BE2C (cell line): ENCODE measurements at regions not wholly inside any gene's neighbourhood (a gene's known extent, or its start where the extent isn't known, plus 50 kb on each side); places are given as distances from the start of the nearest gene placed in this dataset.

Experiments
- DNase-seq: peaks from one replicate; pipeline ENCODE4 v3.0.0-alpha.2; 2020
- H3K27me3 ChIP-seq: fragments of 250-450 bp; sonication (Bioruptor Pico); 2 replicates; pipeline ENCODE4 v1.5.1; 2020; ENCODE audit warnings: mild to moderate bottlenecking
- H3K36me3 ChIP-seq: fragments of 250-450 bp; sonication (Bioruptor Pico); 2 replicates; pipeline ENCODE4 v1.5.1; 2020; ENCODE audit warnings: mild to moderate bottlenecking
- H3K4me1 ChIP-seq: fragments of 250-450 bp; sonication (Bioruptor Pico); 2 replicates; pipeline ENCODE4 v1.5.1; 2020
- H3K4me3 ChIP-seq: 2 replicates; pipeline ENCODE4 v1.5.1; 2011; ENCODE audit warnings: low read depth, low read length
- H3K9me3 ChIP-seq: fragments of 250-450 bp; sonication (Bioruptor Pico); 2 replicates; pipeline ENCODE4 v1.5.1; 2020
- TF ChIP-seq, protein P1 (sequence below): IDR thresholded peaks from 2 replicates; pipeline ENCODE4 v1.5.1; 2012; ENCODE audit warnings: mild to moderate bottlenecking, low read depth, low read length

DNA sequence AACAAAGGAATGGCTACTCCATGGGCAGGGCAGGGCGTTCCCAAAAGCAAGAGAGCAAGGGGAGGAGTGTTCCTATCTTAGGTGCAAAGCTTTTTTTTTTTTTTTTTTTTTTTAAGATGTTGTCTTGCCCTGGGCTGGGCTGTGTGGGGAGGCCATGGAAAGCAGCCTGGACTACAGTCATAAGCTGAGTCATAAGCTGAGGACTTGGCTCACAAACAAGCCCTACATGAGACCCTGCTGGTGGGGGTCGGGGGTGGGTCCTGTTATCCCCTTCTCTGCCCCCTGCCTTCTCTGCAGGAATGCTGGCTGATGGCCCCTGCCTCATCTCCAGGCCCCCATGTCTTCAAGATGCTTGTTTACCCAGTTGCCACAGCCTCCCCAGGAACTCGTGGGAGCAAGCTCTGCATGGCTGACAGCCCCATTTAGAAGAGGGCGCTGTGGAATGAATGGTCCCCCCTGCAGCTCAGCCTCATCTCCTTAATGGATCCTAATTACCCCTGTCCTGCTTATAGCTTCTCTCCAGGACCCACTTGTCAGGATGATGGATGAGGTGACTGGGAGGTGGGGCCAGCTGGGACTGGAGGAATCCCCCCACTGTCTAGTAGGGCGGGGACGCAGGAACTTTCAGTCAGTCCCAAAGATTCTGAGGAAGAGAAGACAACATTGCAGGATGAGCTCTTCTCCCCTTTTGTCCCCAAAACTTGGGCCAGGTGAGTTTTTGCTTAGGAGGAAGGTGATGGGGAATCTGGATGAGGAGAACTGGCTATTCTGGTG, 340.8 kb upstream of the PODXL start:
- DNase-seq: no peak
- Histone ChIP-seq H3K36me3 (no peaks in the 10 kb centered on the region), H3K4me1 (peaks cover 8% of the 10 kb centered on the region; the same call in 1 of the 2 replicates), H3K4me3 (no peak overlapping the region), H3K27me3 (no peaks in the 10 kb centered on the region), H3K9me3 (no peaks in the 10 kb centered on the region)
- TF ChIP-seq, protein P1, sequence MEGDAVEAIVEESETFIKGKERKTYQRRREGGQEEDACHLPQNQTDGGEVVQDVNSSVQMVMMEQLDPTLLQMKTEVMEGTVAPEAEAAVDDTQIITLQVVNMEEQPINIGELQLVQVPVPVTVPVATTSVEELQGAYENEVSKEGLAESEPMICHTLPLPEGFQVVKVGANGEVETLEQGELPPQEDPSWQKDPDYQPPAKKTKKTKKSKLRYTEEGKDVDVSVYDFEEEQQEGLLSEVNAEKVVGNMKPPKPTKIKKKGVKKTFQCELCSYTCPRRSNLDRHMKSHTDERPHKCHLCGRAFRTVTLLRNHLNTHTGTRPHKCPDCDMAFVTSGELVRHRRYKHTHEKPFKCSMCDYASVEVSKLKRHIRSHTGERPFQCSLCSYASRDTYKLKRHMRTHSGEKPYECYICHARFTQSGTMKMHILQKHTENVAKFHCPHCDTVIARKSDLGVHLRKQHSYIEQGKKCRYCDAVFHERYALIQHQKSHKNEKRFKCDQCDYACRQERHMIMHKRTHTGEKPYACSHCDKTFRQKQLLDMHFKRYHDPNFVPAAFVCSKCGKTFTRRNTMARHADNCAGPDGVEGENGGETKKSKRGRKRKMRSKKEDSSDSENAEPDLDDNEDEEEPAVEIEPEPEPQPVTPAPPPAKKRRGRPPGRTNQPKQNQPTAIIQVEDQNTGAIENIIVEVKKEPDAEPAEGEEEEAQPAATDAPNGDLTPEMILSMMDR: no peak

DNA sequence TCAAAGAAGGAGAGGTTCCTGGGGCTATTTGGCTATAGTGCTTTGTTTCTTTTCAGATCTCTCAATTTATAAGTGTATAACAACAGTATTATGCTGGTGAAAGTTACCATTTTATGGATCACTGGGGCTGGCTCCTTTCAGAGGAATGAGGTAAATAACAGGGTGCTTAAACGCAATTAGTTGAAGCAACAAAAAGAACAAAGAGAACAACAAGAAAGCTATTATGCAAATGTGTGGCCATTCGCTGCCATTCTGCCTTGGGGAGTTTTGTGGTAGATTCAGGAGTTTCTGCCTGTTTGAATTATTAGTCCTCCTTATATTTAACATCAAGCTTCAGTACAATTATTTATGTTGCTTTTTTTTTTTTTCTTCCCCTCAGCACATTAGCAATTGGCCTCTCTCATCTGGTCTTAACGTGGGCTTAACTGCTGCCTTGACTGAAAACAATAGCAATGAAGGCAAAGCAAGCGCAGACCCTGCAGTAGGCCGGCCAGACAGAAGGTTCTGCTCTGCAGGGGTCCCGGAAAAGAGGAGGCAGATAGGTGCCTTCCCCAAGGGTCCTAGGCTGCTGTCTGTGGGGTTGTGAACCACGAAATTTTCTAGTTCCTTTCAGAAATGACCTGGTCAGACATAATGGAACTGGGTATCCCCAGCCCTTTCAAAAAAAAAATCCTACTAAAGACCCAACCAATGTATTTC, 339.9 kb upstream of the PODXL start:
- no peaks in the 10 kb centered on the region for H3K27me3 ChIP-seq
- no peak overlapping the region for H3K4me3 ChIP-seq
- no peak for DNase-seq
- H3K9me3 ChIP-seq: no peaks in the 10 kb centered on the region
- peaks cover 8% of the 10 kb centered on the region; the same call in 1 of the 2 replicates for H3K4me1 ChIP-seq
- H3K36me3 ChIP-seq: no peaks in the 10 kb centered on the region
- TF ChIP-seq, protein P1: no peak

DNA sequence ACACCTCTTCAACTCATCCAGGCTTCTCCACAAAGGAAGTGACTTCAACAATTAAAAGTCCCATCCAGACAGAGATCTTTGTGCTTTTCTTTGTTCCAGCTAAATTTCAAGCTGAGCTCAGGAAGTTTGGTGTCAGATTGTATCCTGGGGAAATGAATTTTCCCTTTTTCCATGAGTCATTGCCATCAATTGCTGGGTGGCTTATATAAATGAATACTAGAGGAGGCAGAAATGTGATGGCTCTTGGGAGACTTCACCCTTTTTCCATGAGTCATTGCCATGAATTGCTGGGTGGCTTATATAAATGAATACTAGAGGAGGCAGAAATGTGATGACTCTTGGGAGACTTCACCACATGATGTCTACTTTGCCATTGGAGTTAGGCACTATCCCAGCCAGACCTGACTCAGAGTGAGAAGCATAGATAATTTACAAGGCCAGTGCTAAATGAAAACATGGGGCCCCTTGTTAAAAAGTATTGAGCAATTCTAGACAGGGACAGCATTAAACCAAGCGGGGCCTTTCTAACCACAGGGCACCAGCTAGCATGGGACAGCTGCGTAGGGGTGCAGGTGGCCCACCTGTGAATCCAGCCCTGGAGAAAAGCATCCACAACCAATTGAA, 339.2 kb upstream of the PODXL start:
- no peak for DNase-seq
- Histone ChIP-seq H3K27me3 (no peaks in the 10 kb centered on the region), H3K4me3 (no peak overlapping the region), H3K36me3 (no peaks in the 10 kb centered on the region), H3K9me3 (no peaks in the 10 kb centered on the region), H3K4me1 (peaks cover 8% of the 10 kb centered on the region; the same call in 1 of the 2 replicates)
- TF ChIP-seq, protein P1: no peak

DNA sequence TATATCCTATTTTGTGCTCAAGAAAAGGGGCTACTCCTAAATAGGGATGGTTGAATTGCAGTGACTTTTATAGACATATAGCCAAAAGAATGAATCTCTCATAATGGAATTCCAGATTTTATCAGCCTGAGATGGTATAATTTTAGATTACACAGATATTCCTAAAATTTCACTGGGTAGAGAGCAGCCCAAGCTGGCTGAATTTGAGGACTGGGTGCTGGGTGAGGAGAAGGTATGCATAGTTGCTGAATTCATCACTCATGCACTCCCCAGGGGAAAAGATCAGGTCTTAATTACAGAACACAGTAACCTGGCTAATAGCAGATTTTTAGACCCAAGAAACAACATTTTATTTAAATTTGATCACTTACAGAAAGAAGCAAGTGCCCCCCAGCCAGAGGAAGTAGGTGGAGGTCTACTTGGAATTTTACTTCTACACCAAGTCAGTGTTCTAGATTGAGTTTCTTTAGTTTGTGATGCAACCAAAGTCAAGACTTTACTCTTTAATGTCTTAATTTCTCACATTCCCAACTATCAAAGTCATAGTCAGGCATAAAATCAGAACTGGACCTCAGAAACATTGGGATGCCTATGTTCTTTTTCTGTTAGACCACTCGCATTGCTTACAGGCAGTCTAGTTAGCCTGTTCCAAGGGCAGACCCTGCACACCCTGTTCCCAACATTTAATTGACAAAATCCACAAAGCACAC, 337.4 kb upstream of the PODXL start:
- Histone ChIP-seq H3K27me3 (no peaks in the 10 kb centered on the region), H3K36me3 (no peaks in the 10 kb centered on the region), H3K4me1 (peaks cover 8% of the 10 kb centered on the region; the same call in 1 of the 2 replicates), H3K4me3 (no peak overlapping the region), H3K9me3 (no peaks in the 10 kb centered on the region)
- TF ChIP-seq, protein P1: no peak
- DNase-seq: no peak

DNA sequence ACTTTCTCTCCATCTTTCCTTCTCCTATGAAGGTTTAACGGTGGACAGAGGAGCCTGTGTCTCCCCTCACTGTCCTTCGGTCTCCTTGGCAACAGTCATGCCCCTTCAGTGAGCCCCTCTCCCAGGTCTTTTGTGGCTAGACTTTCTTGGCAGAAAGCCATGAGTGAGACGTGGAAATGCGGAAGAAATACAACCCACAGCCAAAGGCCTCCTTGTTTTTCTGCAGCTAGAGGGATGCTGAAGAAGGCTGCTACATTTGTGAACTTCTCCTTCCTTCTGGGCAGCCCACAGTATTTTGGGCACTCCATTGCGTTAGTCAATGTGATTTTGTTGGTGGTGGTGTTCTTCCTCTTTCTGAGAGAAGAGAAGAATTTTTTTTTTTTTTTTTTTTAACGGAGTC, 333.7 kb upstream of the PODXL start:
- TF ChIP-seq, protein P1: no peak
- Histone ChIP-seq H3K9me3 (peaks cover 3% of the 10 kb centered on the region; the same call in 1 of the 2 replicates), H3K4me1 (no peaks in the 10 kb centered on the region; the same call in 1 of the 2 replicates), H3K4me3 (no peak overlapping the region), H3K36me3 (no peaks in the 10 kb centered on the region), H3K27me3 (peaks cover 4% of the 10 kb centered on the region; the same call in 1 of the 2 replicates)
- DNase-seq: no peak
